Glutamatergic neuron (in vitro differentiated cells): ENCODE measurements at regions not wholly inside any gene's neighbourhood (a gene's known extent, or its start where the extent isn't known, plus 50 kb on each side); places are given as distances from the start of the nearest gene placed in this dataset.

Experiments used
- DNase-seq: peaks from one replicate; pipeline ENCODE4 v3.0.0; 2022
- H3K27ac Mint-ChIP-seq: one replicate; pipeline ENCODE4 v1.8.0; 2020; ENCODE audit warnings: mild to moderate bottlenecking, mixed read lengths, inconsistent platforms; ENCODE audit not compliant: unreplicated experiment
- H3K27me3 Mint-ChIP-seq: one replicate; pipeline ENCODE4 v1.8.0; 2020; ENCODE audit warnings: mild to moderate bottlenecking, moderate library complexity, mixed read lengths, inconsistent platforms; ENCODE audit not compliant: unreplicated experiment
- H3K36me3 Mint-ChIP-seq: one replicate; pipeline ENCODE4 v1.8.0; 2020; ENCODE audit warnings: mild to moderate bottlenecking, mixed read lengths, inconsistent platforms; ENCODE audit not compliant: unreplicated experiment
- H3K4me1 Mint-ChIP-seq: one replicate; pipeline ENCODE4 v1.8.0; 2020; ENCODE audit warnings: mild to moderate bottlenecking, low read depth, mixed read lengths, inconsistent platforms; ENCODE audit not compliant: unreplicated experiment
- H3K4me3 Mint-ChIP-seq: one replicate; pipeline ENCODE4 v1.8.0; 2020; ENCODE audit warnings: mild to moderate bottlenecking, mixed read lengths, inconsistent platforms; ENCODE audit not compliant: unreplicated experiment
- H3K9me3 Mint-ChIP-seq: one replicate; pipeline ENCODE4 v1.8.0; 2020; ENCODE audit warnings: mild to moderate bottlenecking, moderate library complexity, mixed read lengths, inconsistent platforms; ENCODE audit not compliant: unreplicated experiment
- CTCF ChIP-seq: fragments of 200-600 bp; sonication (generic); IDR thresholded peaks from one replicate; pipeline ENCODE4 v1.5.0; 2021; ENCODE audit not compliant: partially characterized antibody, unreplicated experiment

- TF ChIP-seq CTCF: no peak
- DNase-seq: no peak
- H3K27ac Mint-ChIP-seq: no peak overlapping the region
Observed at GRCh38 chr7:90007831-90008230, 146.4 kb upstream of the STEAP1 start.

GRCh38 chr7:90022213-90022612 is 132.1 kb upstream of the STEAP1 start:
- DNase-seq: no peak
- H3K9me3 Mint-ChIP-seq: peaks cover 2% of the 10 kb centered on the region
- H3K27ac Mint-ChIP-seq: no peak overlapping the region
- H3K4me3 Mint-ChIP-seq: no peak overlapping the region
- no peaks in the 10 kb centered on the region for H3K27me3 Mint-ChIP-seq
- TF ChIP-seq CTCF: no peak
- no peaks in the 10 kb centered on the region for H3K4me1 Mint-ChIP-seq
- no peaks in the 10 kb centered on the region for H3K36me3 Mint-ChIP-seq

More at GRCh38 chr7:90007831-90008230, 146.4 kb upstream of the STEAP1 start:
- H3K9me3 Mint-ChIP-seq: peaks cover 1% of the 10 kb centered on the region
- H3K4me3 Mint-ChIP-seq: no peak overlapping the region
- H3K27me3 Mint-ChIP-seq: no peaks in the 10 kb centered on the region
- no peaks in the 10 kb centered on the region for H3K4me1 Mint-ChIP-seq
- H3K36me3 Mint-ChIP-seq: no peaks in the 10 kb centered on the region

- TF ChIP-seq CTCF: no peak
- Mint-ChIP-seq H3K27me3 (no peaks in the 10 kb centered on the region), H3K27ac (no peak overlapping the region), H3K4me1 (no peaks in the 10 kb centered on the region), H3K36me3 (no peaks in the 10 kb centered on the region), H3K4me3 (no peak overlapping the region), H3K9me3 (peaks cover 2% of the 10 kb centered on the region)
- no peak for DNase-seq
Observed at GRCh38 chr7:90025771-90026170, 128.5 kb upstream of the STEAP1 start.

- H3K27me3 Mint-ChIP-seq: no peaks in the 10 kb centered on the region
- H3K4me3 Mint-ChIP-seq: no peak overlapping the region
- no peak for TF ChIP-seq CTCF
- no peaks in the 10 kb centered on the region for H3K4me1 Mint-ChIP-seq
- no peaks in the 10 kb centered on the region for H3K36me3 Mint-ChIP-seq
- H3K9me3 Mint-ChIP-seq: peaks cover 2% of the 10 kb centered on the region
- no peak for DNase-seq
- H3K27ac Mint-ChIP-seq: no peak overlapping the region
Observed at GRCh38 chr7:90033850-90034249, 120.4 kb upstream of the STEAP1 start.

- no peak for DNase-seq
- no peak overlapping the region for H3K4me3 Mint-ChIP-seq
- no peak for TF ChIP-seq CTCF
- H3K27me3 Mint-ChIP-seq: no peaks in the 10 kb centered on the region
- H3K36me3 Mint-ChIP-seq: peaks cover 5% of the 10 kb centered on the region
- peaks cover 2% of the 10 kb centered on the region for H3K9me3 Mint-ChIP-seq
- H3K27ac Mint-ChIP-seq: no peak overlapping the region
- no peaks in the 10 kb centered on the region for H3K4me1 Mint-ChIP-seq
Observed at GRCh38 chr7:90053094-90053493, 101.2 kb upstream of the STEAP1 start.
